HG02840 (cell line): ENCODE measurements at regions not wholly inside any gene's neighbourhood (a gene's known extent, or its start where the extent isn't known, plus 50 kb on each side); places are given as distances from the start of the nearest gene placed in this dataset.

Source experiments
- ATAC-seq: cut with Tn5 transposase; IDR thresholded peaks from one replicate; pipeline ENCODE4 v1.9.1; 2021; ENCODE audit warnings: mild to moderate bottlenecking, moderate library complexity, moderate number of reproducible peaks; ENCODE audit not compliant: unreplicated experiment, low FRiP score

DNA sequence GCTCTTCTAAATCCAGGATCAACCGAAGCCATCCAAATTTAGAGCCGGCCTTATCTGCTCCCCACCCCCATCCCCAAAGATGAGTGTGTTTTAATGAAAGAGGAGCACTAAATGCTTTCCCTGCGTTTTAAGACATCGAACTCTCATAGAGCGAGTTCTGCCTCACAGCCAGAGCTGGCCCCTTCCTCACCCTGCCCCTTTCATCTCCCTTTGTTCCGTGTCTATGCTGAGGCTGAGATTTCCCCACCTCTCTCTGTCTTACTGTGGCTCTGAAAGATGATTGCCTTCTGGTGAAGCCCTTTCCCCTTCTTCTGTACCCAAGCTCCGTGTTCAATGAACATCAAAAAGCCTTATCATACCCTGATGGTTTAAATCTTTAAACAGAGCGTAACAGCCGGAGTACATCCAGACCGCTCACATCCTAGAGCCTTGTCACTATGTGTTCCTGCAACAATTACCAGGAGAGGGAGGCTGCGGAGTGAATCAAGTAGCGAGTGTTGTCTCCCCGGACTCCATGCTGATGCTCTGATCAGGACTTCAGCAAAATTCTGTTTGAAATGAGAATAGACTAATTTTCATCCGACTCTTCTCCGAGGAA, 110.1 kb downstream of the ZNF326 start:
- ATAC-seq = no peak

GRCh38 chr1:90100566-90100965, 105.7 kb downstream of the ZNF326 start:
- no peak for ATAC-seq

DNA sequence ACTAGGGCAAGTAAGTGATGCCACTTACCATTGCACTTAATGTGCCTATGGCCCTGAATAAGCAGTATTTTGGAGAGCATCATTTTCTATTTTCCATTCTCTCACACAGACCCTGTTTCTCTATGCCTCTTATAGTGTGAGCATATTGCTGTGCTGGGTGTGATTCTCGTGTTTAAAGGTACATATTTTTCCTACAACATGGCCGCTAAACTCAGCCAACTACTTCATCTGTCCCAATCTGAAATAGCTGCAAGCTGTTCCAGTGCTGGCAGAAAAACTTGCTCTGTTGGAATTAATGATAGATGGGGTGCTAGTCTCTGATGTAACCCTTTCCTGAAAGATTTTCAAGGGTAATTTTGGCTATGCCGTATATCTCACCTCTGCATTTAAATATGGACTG, 97.5 kb downstream of the ZNF326 start:
- no peak for ATAC-seq
